ENCODE measurements at regions not wholly inside any gene's neighbourhood (a gene's known extent, or its start where the extent isn't known, plus 50 kb on each side); places are given as distances from the start of the nearest gene placed in this dataset.

GRCh38 chr21:21690068-21690665 is 692.0 kb downstream of the NCAM2 start:
- no peak for TF ChIP-seq POLR2A (IDR thresholded peaks at IDR 0.05; ENCODE audit: low read length)
- TF ChIP-seq, protein P1, sequence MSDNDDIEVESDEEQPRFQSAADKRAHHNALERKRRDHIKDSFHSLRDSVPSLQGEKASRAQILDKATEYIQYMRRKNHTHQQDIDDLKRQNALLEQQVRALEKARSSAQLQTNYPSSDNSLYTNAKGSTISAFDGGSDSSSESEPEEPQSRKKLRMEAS (IDR thresholded peaks at IDR 0.05): no peak
- no peak for TF ChIP-seq CTCF (IDR thresholded peaks at IDR 0.05)
- TF ChIP-seq TP53 (CRISPR knock-in tag; IDR thresholded peaks at IDR 0.05): no peak
- no peak for TF ChIP-seq RAD21 (conservative IDR thresholded peaks at IDR 0.05 in 1 of 2, IDR thresholded peaks at IDR 0.05 in 1 of 2)
- TF ChIP-seq SMC3 (IDR thresholded peaks at IDR 0.05): no peak
- TF ChIP-seq MAZ (IDR thresholded peaks at IDR 0.05; ENCODE audit: borderline replicate concordance, low read depth, low read length): no peak
